DMS114 treated with DMSO at 0.1 percent for 48 hours (cell line): ENCODE measurements at regions not wholly inside any gene's neighbourhood (a gene's known extent, or its start where the extent isn't known, plus 50 kb on each side); places are given as distances from the start of the nearest gene placed in this dataset.

Source experiments
- DNase-seq: peaks from one replicate; lab custom pipeline; 2025; ENCODE audit not compliant: unreplicated experiment; lab: John Stamatoyannopoulos, UW

- no peak for DNase-seq
Measured at GRCh38 chrX:43005561-43005960, 227.6 kb upstream of the PPP1R2C start.

DNA sequence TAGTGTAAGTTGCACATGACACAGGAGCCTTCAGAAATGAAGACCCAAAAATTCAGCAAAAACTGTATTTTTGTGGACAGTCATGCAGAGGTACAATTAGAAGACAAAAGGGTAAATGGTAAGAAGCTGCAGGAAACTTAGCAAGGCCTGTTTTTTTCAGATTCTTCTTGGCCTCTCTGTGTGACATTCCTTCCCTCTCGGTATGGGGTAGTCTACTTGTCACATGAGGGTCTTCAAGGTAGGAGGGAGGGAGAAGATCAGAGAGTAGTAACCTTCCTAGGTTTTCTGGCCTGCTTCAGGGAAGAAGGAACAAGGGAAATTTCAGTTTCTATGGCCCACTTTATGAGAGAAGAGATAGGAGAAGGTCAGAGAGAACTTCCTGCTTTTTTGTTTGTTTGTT, 230.4 kb upstream of the PPP1R2C start:
- no peak for DNase-seq

DNA sequence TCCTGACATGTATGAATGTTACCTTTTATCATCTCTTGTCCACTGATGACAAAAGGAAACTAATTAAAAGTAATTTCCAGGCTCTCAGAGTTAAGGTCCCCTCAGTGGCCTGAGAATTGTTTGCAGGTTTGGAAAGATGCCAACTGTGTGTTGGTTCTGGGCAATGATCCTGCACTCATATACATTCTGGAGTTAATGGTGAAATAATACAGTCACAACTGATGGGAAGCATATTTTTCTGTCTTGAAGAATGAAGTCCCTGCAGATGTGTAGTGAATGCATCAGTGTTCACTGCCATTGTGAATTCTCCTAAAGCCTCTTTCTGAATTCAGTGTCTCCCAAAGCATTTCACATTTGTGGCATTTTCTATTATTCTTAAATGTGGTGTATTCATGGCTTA, 238.1 kb upstream of the PPP1R2C start:
- DNase-seq: no peak

DNA sequence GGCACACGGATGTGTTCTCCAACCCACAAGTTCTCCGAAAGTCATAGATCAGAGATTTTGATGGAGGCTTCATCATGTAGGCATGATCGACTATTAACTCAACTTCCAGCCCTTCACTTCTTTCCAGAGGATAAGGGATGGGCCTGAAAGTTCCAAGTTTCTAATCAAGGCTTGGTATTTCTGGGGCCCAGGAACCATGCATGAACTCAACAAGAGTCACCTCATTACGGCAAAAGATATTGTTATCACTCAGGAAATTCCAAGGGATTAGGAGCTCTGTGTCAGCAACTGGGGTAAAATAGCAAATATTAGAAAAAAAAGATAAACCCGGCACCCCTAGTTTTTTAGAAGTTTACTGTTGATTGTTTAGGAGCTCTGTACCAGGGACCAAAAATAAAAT, 240.1 kb upstream of the PPP1R2C start:
- DNase-seq: no peak

DNA sequence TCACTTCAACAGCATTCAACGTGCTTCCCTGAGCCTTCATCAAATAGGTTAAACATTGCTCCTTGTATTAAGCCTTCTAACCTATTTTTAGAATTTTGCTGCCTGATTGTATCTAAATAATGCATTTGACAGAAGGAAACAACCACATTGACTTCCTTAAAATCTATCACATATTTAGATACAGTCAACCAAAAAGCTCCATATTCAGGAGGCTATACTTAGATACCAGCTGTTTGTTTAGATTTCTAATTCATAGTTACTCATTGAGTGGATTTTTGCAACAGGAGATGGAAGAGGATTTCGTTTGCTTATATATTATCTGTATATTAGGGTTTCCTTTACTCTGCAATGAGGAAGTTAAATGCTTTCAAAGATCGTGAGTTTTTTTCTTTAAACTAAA, 241.1 kb upstream of the PPP1R2C start:
- DNase-seq: no peak

DNA sequence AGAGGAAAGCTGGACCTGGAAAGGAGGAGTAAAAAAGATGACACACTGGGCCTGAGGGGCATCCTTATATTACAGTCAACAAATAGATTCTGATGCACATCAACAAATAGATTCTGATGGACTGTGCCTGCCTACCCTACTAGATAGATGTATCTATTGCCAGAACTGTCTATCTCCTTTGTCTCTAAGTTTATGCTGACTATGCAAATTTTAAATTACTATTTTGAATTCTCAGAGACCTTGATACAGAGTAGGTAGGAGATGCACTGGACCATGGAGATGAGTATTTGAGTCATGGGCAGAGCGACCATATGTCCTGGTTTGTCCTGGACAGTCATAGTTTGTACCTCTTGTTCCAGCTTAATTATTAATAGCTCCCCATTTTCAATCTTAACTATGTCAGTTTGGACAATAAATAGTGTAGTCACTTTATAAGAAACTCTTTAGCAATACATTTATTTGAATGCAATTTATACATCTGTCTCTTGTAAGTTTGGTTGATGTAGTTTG, 247.9 kb upstream of the PPP1R2C start:
- no peak for DNase-seq

DNA sequence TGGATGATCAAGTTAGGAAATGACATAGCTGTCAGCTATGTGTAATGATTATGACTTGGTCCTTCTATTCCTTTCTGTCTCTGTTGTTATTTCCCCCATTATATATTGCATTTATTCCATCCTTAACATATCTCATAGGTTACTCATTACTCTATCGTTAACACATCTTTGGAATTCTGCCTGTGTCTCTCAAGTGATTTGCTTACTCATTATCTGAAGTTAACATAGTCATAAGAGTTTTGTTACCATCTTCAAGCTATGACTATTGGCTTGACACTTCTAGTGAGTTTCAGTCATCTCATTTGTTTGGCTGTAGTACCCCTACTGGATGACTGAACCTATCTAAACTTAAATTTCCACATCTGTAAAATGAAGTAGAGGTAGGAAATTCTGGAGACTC, 286.1 kb upstream of the PPP1R2C start:
- DNase-seq: no peak

DNA sequence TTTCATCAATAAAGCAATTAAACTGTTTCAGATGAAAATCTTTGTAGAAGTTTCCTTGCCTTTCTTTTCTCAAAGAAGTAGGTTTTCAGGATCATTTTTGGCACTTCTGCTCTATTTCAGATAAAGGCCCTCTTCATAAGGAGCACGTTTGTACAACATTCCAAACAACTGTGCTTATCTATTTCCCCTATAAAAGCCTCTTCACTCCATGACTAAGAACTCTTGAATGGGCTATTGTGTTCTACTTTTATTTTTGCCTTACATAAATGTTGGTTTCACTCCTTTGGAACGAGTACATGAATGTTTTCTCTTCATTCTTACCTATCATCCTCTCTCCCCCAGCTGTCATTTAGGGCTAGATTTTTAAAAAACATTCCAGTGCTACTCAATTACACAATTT, 288.0 kb upstream of the PPP1R2C start:
- no peak for DNase-seq

DNA sequence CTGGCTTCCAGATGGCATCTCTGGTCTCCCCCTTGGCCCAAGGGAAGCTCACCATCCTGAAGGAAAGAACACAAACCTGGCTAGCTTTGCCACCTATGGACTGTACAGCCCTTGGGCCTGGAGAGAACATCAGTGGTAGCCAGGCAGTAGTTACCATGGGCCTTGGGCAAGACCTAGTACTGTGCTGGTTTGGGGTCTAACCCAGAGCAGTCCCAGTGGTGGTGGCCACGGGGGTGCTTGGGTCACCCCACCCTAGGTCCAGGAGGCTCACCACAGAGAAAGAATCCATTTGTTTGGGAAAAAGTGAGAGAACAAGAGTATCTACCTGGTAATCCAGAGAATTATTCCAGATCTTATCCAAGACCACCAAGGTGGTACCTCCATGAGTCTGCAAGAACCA, 290.7 kb upstream of the PPP1R2C start:
- no peak for DNase-seq

- DNase-seq: no peak
Measured at GRCh38 chrX:43083016-43083415, 305.1 kb upstream of the PPP1R2C start.

GRCh38 chrX:43087830-43088229, 309.9 kb upstream of the PPP1R2C start:
- DNase-seq: no peak

DNA sequence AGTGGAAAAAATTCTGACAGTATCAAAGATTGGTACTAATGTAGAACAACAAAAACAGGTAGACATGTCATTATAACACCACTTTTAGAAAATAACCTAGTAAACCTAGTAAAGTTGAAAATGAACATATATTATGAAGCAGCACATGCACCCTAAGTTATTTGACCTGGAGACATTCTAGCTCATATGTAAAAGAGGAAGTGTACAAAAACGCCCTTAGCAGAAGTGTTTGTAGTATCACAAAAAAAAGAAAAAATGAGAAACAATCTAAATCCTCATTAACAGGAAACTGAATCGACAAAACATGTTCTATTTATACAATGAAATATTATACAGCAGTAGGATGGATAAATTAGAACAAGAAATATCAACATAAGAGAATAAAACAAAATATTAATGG, 318.9 kb upstream of the PPP1R2C start:
- DNase-seq: no peak

GRCh38 chrX:43106009-43106408, 328.0 kb upstream of the PPP1R2C start:
- DNase-seq: no peak

GRCh38 chrX:43108828-43109227, 330.9 kb upstream of the PPP1R2C start:
- no peak for DNase-seq

- no peak for DNase-seq
Measured at GRCh38 chrX:43121637-43122036, 343.7 kb upstream of the PPP1R2C start.

GRCh38 chrX:43139645-43140044, 361.7 kb upstream of the PPP1R2C start:
- DNase-seq: no peak

DNA sequence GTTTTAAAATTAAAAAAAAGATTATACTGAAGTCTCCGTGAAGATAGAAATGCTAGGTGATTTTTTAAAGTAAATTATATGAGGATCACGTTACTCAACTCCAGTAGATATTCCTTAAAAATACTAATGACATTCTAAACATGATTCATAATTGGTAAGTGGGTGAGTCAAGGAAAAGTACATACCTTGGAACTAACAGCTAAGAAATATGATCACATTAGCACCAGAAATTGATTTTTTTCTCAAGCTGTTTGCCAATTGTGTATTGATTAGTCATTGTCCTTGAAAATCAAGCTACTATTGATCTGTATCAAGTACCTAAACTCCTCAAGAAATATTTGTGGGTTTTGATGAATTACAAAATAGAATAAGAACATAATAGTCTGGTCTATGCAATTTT, 362.6 kb upstream of the PPP1R2C start:
- no peak for DNase-seq

GRCh38 chrX:43141885-43142284, 363.9 kb upstream of the PPP1R2C start:
- DNase-seq: no peak

- no peak for DNase-seq
Measured at GRCh38 chrX:43148305-43148704, 370.3 kb upstream of the PPP1R2C start.

- no peak for DNase-seq
Measured at GRCh38 chrX:43165343-43165920, 387.5 kb upstream of the PPP1R2C start.

GRCh38 chrX:43166874-43167273, 388.9 kb upstream of the PPP1R2C start:
- DNase-seq: no peak

GRCh38 chrX:43175434-43175833, 397.5 kb upstream of the PPP1R2C start:
- DNase-seq: no peak

DNA sequence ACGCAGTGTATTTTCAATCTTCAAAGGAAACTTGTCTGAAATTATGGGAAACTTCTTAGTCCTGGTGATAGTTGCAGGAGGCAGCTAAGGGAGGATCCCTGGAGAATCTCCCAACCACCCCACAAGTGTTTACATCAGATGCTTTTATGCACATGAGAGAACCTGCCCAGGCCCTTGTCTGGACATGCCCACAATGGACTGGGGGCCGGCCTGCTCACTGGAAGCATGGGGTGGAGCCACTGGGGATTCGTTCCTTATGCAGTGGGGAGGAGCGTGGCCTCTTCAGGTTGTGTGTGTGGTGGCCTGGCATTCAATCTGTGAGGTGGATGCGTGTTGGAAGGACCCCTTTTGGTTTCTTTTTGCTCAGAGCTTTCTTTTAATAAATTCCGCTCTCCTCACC, 398.7 kb upstream of the PPP1R2C start:
- no peak for DNase-seq

GRCh38 chrX:43188296-43188695, 410.3 kb upstream of the PPP1R2C start:
- no peak for DNase-seq
